ENCODE measurements at regions not wholly inside any gene's neighbourhood (a gene's known extent, or its start where the extent isn't known, plus 50 kb on each side); places are given as distances from the start of the nearest gene placed in this dataset.
"Not testable (repeated sequence)": the region's sequence is repeated elsewhere in the genome, so short reads cannot be mapped to it uniquely, and the experiment has no call there.

- Histone ChIP-seq H3K27me3 (no peaks in the 10 kb centered on the region), H3K4me3 (no peak overlapping the region), H3K27ac (no peak overlapping the region), H3K4me1 (no peaks in the 10 kb centered on the region), H3K9me3 (no peaks in the 10 kb centered on the region), H3K36me3 (no peaks in the 10 kb centered on the region)
- TF ChIP-seq CTCF (IDR thresholded peaks at IDR 0.05): peak in 3 of 4 donors; percentile 55 to 65 (median 61)
- no peak for TF ChIP-seq POLR2A (IDR thresholded peaks at IDR 0.05)
- ATAC-seq: peak; percentile 49 to 61 (median 56)
- intact Hi-C loops (cut with DNase I): no loop called here
- DNase-seq: peak in 1 of 3 donors; percentile 52
- WGBS (ENCODE audit: insufficient coverage, low coverage, low lambda C conversion rate, missing lambda C conversion rate): 27% methylated on average over 11 of the region's 15 CpGs
These were observed 127.6 kb upstream of the TWIST2 start for GRCh38 chr2:238720232-238720672.

DNA sequence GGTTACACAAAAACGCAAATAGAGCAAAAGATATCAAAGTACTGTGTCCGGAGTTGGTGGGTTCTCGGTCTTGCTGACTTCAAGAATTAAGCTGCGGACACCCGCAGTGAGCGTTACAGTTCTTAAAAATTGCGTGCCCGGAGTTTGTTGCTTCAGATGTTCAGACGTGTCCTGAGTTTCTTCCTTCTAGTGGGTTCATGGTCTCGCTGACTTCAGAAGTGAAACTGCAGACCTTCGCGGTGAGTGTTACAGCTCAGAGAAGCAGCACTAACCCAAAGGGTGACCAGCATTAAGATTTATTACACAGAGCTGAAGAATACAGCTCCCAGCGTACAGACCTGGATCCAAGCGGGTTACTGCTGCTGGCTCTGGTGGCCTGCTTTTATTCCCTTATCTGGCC, 125.7 kb upstream of the TWIST2 start:
- intact Hi-C loops (cut with DNase I): no loop called here
- no peak for ATAC-seq
- WGBS (ENCODE audit: insufficient coverage, low coverage, low lambda C conversion rate, missing lambda C conversion rate): 82% methylated on average over 7 of the region's 14 CpGs

GRCh38 chr2:238722883-238723282, 125.0 kb upstream of the TWIST2 start:
- H3K36me3 ChIP-seq: no peaks in the 10 kb centered on the region
- ATAC-seq (peak in 1 of 4 donors; percentile 21), DNase-seq (no peak)
- no peak for TF ChIP-seq POLR2A (IDR thresholded peaks at IDR 0.05)
- TF ChIP-seq CTCF (IDR thresholded peaks at IDR 0.05): no peak
- no peaks in the 10 kb centered on the region for H3K4me1 ChIP-seq
- H3K9me3 ChIP-seq: no peaks in the 10 kb centered on the region
- H3K27ac ChIP-seq: no peak overlapping the region
- no peak overlapping the region for H3K4me3 ChIP-seq
- H3K27me3 ChIP-seq: no peaks in the 10 kb centered on the region
- WGBS (ENCODE audit: insufficient coverage, low coverage, low lambda C conversion rate, missing lambda C conversion rate): 85% methylated on average over 19 of the region's 33 CpGs
- intact Hi-C loops (cut with DNase I): no loop called here

More for the DNA sequence above, 125.7 kb upstream of the TWIST2 start:
- no peaks in the 10 kb centered on the region for H3K4me1 ChIP-seq
- no peaks in the 10 kb centered on the region for H3K27me3 ChIP-seq
- DNase-seq: no peak
- no peaks in the 10 kb centered on the region for H3K9me3 ChIP-seq
- no peak for TF ChIP-seq CTCF (IDR thresholded peaks at IDR 0.05)
- no peak overlapping the region for H3K4me3 ChIP-seq
- H3K36me3 ChIP-seq: no peaks in the 10 kb centered on the region
- no peak overlapping the region for H3K27ac ChIP-seq

DNA sequence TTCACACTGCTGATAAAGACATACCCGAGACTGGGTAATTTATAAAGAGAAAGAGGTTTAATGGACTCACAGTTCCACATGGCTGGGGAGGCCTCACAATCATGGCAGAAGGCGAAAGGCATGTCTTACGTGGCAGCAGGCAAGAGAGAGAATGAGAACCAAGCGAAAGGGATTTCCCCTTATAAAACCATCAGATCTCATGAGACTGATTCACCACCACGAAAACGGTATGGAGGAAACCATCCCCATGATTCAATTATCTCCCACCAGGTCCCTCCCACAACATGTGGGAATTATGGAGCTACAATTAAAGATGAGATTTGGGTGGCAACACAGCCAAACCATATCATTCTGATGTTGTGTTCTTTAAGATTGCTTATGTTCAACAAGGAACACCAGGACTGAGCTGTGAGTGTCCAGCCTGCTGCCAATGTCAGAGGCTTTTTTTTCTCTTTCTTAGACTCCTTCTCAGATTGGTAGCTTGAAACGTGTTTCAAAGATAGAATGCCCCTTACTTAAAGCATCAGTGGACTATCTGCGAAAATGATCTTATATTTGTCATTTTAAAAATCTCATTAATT, 124.1 kb upstream of the TWIST2 start:
- H3K4me1 ChIP-seq, H3K36me3 ChIP-seq, H3K4me3 ChIP-seq: not testable (repeated sequence)

GRCh38 chr2:238724728-238725127, 123.2 kb upstream of the TWIST2 start:
- Histone ChIP-seq H3K27ac (no peak overlapping the region), H3K27me3 (no peaks in the 10 kb centered on the region), H3K36me3 (no peaks in the 10 kb centered on the region), H3K9me3 (no peaks in the 10 kb centered on the region), H3K4me1 (no peaks in the 10 kb centered on the region), H3K4me3 (no peak overlapping the region)
- WGBS (ENCODE audit: insufficient coverage, low coverage, low lambda C conversion rate, missing lambda C conversion rate): 66% methylated on average over 8 of the region's 8 CpGs
- intact Hi-C loops (cut with DNase I): no loop called here
- DNase-seq (no peak), ATAC-seq (no peak)
- no peak for TF ChIP-seq CTCF (IDR thresholded peaks at IDR 0.05)
- TF ChIP-seq POLR2A (IDR thresholded peaks at IDR 0.05): no peak

More for the DNA sequence above, 124.1 kb upstream of the TWIST2 start:
- DNase-seq; H3K27ac ChIP-seq; H3K9me3 ChIP-seq; intact Hi-C loops (cut with DNase I); H3K27me3 ChIP-seq; ATAC-seq: not testable (repeated sequence)
- 57% methylated on average over 8 of the region's 8 CpGs for WGBS (ENCODE audit: insufficient coverage, low coverage, low lambda C conversion rate, missing lambda C conversion rate)
